Large intestine (tissue), 3 donors: ENCODE measurements at regions not wholly inside any gene's neighbourhood (a gene's known extent, or its start where the extent isn't known, plus 50 kb on each side); places are given as distances from the start of the nearest gene placed in this dataset.

Experiments
- DNase-seq, 2 donors: peaks; one replicate each; pipeline versions ENCODE4 v3.0.0 to v3.0.0-alpha.2; 2013
- H3K27ac ChIP-seq: one replicate; pipeline ENCODE4 v1.5.1; 2013; ENCODE audit warnings: low read length
- H3K27me3 ChIP-seq: 2 replicates; pipeline ENCODE4 v1.6.1; 2013; ENCODE audit warnings: low read length; ENCODE audit not compliant: control insufficient read depth, insufficient read depth
- H3K36me3 ChIP-seq: 2 replicates; pipeline ENCODE4 v1.6.1; 2013; ENCODE audit warnings: low read length; ENCODE audit not compliant: control insufficient read depth, insufficient read depth
- H3K4me1 ChIP-seq: one replicate; pipeline ENCODE4 v1.6.1; 2013; ENCODE audit warnings: low read length; ENCODE audit not compliant: control insufficient read depth, insufficient read depth
- H3K4me3 ChIP-seq: one replicate; pipeline ENCODE4 v1.5.1; 2013; ENCODE audit warnings: low read length
- H3K9me3 ChIP-seq: one replicate; pipeline ENCODE4 v1.6.1; 2013; ENCODE audit warnings: mild to moderate bottlenecking, low read depth, low read length, moderate library complexity; ENCODE audit not compliant: control insufficient read depth
- WGBS: methylation state at CpG from one replicate; pipeline ENCODE4 v1.1.5; 2013; ENCODE audit warnings: low lambda C conversion rate; ENCODE audit not compliant: insufficient coverage; 5-methylcytosine and 5-hydroxymethylcytosine counted together

GRCh38 chr4:46684041-46684440 is 225.0 kb downstream of the COX7B2 start:
- no peaks in the 10 kb centered on the region for H3K36me3 ChIP-seq
- 71% methylated on average over 2 of the region's 2 CpGs for WGBS
- H3K4me1 ChIP-seq, result no peaks in the 10 kb centered on the region
- H3K9me3 ChIP-seq, result no peaks in the 10 kb centered on the region
- H3K27ac ChIP-seq, result no peak overlapping the region
- H3K4me3 ChIP-seq, result no peak overlapping the region
- no peaks in the 10 kb centered on the region for H3K27me3 ChIP-seq
- no peak for DNase-seq

- 100% methylated on average over 1 of the region's 1 CpG for WGBS
- DNase-seq, result no peak
- H3K36me3 ChIP-seq, result no peaks in the 10 kb centered on the region
- no peaks in the 10 kb centered on the region for H3K4me1 ChIP-seq
- no peak overlapping the region for H3K27ac ChIP-seq
- H3K27me3 ChIP-seq, result no peaks in the 10 kb centered on the region
- no peak overlapping the region for H3K4me3 ChIP-seq
- no peaks in the 10 kb centered on the region for H3K9me3 ChIP-seq
These were observed 232.7 kb downstream of the COX7B2 start for GRCh38 chr4:46676364-46676763.

GRCh38 chr4:46674326-46674725 is 234.7 kb downstream of the COX7B2 start:
- H3K9me3 ChIP-seq, result no peaks in the 10 kb centered on the region
- no peak overlapping the region for H3K27ac ChIP-seq
- no peak for DNase-seq
- H3K4me3 ChIP-seq, result no peak overlapping the region
- H3K36me3 ChIP-seq, result no peaks in the 10 kb centered on the region
- no peaks in the 10 kb centered on the region for H3K4me1 ChIP-seq
- H3K27me3 ChIP-seq, result no peaks in the 10 kb centered on the region

- Histone ChIP-seq H3K4me3 (no peak overlapping the region), H3K27me3 (no peaks in the 10 kb centered on the region), H3K36me3 (no peaks in the 10 kb centered on the region), H3K4me1 (no peaks in the 10 kb centered on the region), H3K9me3 (no peaks in the 10 kb centered on the region), H3K27ac (no peak overlapping the region)
- WGBS, result 86% methylated on average over 1 of the region's 3 CpGs
- DNase-seq, result no peak
These were observed 241.3 kb downstream of the COX7B2 start for GRCh38 chr4:46667790-46668189.

- no peaks in the 10 kb centered on the region for H3K9me3 ChIP-seq
- peak; percentile 72 to 91 for DNase-seq
- H3K27ac ChIP-seq, result peak overlapping the region; percentile 75
- no peaks in the 10 kb centered on the region for H3K36me3 ChIP-seq
- H3K4me3 ChIP-seq, result no peak overlapping the region
- H3K4me1 ChIP-seq, result peaks cover 20% of the 10 kb centered on the region
- WGBS, result 0% methylated on average over 2 of the region's 3 CpGs
- H3K27me3 ChIP-seq, result no peaks in the 10 kb centered on the region
These were observed 253.0 kb downstream of the COX7B2 start for GRCh38 chr4:46656071-46656470.

GRCh38 chr4:46653842-46654241 is 255.2 kb downstream of the COX7B2 start:
- Histone ChIP-seq H3K27me3 (no peaks in the 10 kb centered on the region), H3K4me1 (peaks cover 20% of the 10 kb centered on the region), H3K27ac (no peak overlapping the region), H3K4me3 (no peak overlapping the region), H3K36me3 (no peaks in the 10 kb centered on the region), H3K9me3 (peaks cover 3% of the 10 kb centered on the region)
- WGBS, result no CpG with 5 or more reads among the region's 4 CpGs
- DNase-seq, result no peak

- Histone ChIP-seq H3K9me3 (peaks cover 6% of the 10 kb centered on the region), H3K27ac (no peak overlapping the region), H3K36me3 (no peaks in the 10 kb centered on the region), H3K4me3 (no peak overlapping the region), H3K4me1 (no peaks in the 10 kb centered on the region), H3K27me3 (no peaks in the 10 kb centered on the region)
- no peak for DNase-seq
- WGBS, result 71% methylated on average over 1 of the region's 2 CpGs
These were observed 259.5 kb upstream of the GABRA2 start for GRCh38 chr4:46649390-46649789.

GRCh38 chr4:46648088-46648744 is 258.3 kb upstream of the GABRA2 start:
- H3K4me3 ChIP-seq, result no peak overlapping the region
- no CpG with 5 or more reads among the region's 2 CpGs for WGBS
- no peaks in the 10 kb centered on the region for H3K4me1 ChIP-seq
- no peaks in the 10 kb centered on the region for H3K27me3 ChIP-seq
- no peak for DNase-seq
- peaks cover 6% of the 10 kb centered on the region for H3K9me3 ChIP-seq
- no peaks in the 10 kb centered on the region for H3K36me3 ChIP-seq
- no peak overlapping the region for H3K27ac ChIP-seq

GRCh38 chr4:46645126-46645525 is 255.2 kb upstream of the GABRA2 start:
- H3K27ac ChIP-seq, result no peak overlapping the region
- no peaks in the 10 kb centered on the region for H3K36me3 ChIP-seq
- 86% methylated on average over 1 of the region's 1 CpG for WGBS
- H3K4me3 ChIP-seq, result no peak overlapping the region
- no peak for DNase-seq
- peaks cover 6% of the 10 kb centered on the region for H3K9me3 ChIP-seq
- H3K27me3 ChIP-seq, result no peaks in the 10 kb centered on the region
- no peaks in the 10 kb centered on the region for H3K4me1 ChIP-seq
